ENCODE measurements at regions not wholly inside any gene's neighbourhood (a gene's known extent, or its start where the extent isn't known, plus 50 kb on each side); places are given as distances from the start of the nearest gene placed in this dataset.
A peak's percentile ranks its signal among the peaks of the same experiment; 100 is the strongest.

DNA sequence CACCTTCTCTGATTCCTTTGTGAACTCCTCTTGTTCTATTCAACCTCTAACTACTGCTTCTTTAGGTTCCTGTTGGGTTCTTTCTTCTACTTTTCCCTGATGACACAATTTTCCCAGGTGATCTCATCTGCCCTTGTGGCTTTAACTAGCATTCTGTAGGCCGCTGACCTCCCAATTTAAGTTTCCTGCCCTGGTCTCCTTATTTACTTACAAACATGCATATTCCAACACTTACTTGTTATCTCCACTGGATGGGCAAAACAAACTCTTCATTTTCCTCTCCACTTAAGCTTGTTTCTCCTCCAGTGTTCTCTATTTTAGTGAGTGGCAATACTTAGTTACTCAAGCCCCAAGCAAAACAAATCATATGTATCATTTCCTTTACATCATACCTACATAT is 734.5 kb downstream of the METTL15 start:
- ChIA-PET CTCF (no interaction called here), POLR2A (ENCODE audit: unreplicated experiment) (no interaction called here)
- intact Hi-C loops (cut with micrococcal nuclease) = loop anchor here (10.0 kb wide), 1 partner anchor 62 kb away; no protein-coding TSS in a partner anchor
- Histone ChIP-seq H3K9me2 (replicated peaks; ENCODE audit: low read length) (no peaks in the 10 kb centered on the region), H3K4me3 (ENCODE audit: low read length) (no peak overlapping the region), H3K36me3 (ENCODE audit: low read depth, low read length) (peaks cover 10% of the 10 kb centered on the region; the same call in 1 of the 2 replicates), H2AFZ (ENCODE audit: low read length) (no peak overlapping the region), H3K27ac (ENCODE audit: low read length) (no peak overlapping the region), H3K4me1 (ENCODE audit: insufficient read depth, low read length) (peaks cover 8% of the 10 kb centered on the region), H4K20me1 (ENCODE audit: low read length) (no peaks in the 10 kb centered on the region), H3K4me2 (ENCODE audit: low read length) (no peak overlapping the region), H3F3A (ENCODE audit: low read length, unreplicated experiment) (no peaks in the 10 kb centered on the region), H3K9ac (ENCODE audit: low read length) (no peak overlapping the region), H3K79me2 (ENCODE audit: low read length) (no peaks in the 10 kb centered on the region), H3K27me3 (ENCODE audit: low read length) (no peaks in the 10 kb centered on the region), H3K9me3 (ENCODE audit: low read length) (no peaks in the 10 kb centered on the region)
- no peak for DNase-seq
- no peak for ATAC-seq
- BruUV-seq (replicated peaks) = no TSS peak
- TF ChIP-seq EZH2phosphoT487 (IDR thresholded peaks at IDR 0.05; ENCODE audit: borderline replicate concordance, low read length) (no peak), EZH2 (IDR thresholded peaks at IDR 0.05; ENCODE audit: low read length, unreplicated experiment) (no peak)
- TF ChIP-seq, protein P1, sequence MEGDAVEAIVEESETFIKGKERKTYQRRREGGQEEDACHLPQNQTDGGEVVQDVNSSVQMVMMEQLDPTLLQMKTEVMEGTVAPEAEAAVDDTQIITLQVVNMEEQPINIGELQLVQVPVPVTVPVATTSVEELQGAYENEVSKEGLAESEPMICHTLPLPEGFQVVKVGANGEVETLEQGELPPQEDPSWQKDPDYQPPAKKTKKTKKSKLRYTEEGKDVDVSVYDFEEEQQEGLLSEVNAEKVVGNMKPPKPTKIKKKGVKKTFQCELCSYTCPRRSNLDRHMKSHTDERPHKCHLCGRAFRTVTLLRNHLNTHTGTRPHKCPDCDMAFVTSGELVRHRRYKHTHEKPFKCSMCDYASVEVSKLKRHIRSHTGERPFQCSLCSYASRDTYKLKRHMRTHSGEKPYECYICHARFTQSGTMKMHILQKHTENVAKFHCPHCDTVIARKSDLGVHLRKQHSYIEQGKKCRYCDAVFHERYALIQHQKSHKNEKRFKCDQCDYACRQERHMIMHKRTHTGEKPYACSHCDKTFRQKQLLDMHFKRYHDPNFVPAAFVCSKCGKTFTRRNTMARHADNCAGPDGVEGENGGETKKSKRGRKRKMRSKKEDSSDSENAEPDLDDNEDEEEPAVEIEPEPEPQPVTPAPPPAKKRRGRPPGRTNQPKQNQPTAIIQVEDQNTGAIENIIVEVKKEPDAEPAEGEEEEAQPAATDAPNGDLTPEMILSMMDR (conservative IDR thresholded peaks at IDR 0.05; ENCODE audit: low read depth, low read length) = no peak

DNA sequence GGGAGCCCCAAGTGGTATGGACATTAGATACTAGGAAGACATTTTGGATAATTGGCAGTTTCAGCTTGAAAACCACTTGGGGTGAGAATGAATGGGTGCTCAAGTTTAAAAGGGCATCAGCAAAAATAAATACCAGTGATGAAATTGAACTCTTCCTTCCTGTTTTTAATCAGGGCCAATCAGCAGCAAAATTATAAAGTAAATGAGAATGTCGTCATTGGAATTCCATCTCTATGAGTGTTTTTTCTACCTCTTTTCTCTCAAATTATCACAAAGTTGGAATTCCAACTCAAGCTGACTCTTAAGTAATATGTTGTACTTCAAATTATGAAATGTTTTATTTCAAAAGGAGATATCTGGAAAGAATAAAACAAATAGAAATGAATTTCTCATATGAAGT is 730.6 kb downstream of the METTL15 start:
- intact Hi-C loops (cut with micrococcal nuclease) = loop anchor here (5.0 to 10.0 kb wide), 3 partner anchors 136 to 304 kb away; no protein-coding TSS in a partner anchor
- no TSS peak for BruUV-seq (replicated peaks)
- Histone ChIP-seq H3K79me2 (ENCODE audit: low read length) (no peaks in the 10 kb centered on the region), H4K20me1 (ENCODE audit: low read length) (no peaks in the 10 kb centered on the region), H3K9ac (ENCODE audit: low read length) (no peak overlapping the region), H3K36me3 (ENCODE audit: low read depth, low read length) (no peaks in the 10 kb centered on the region; the same call in 1 of the 2 replicates), H3K9me3 (ENCODE audit: low read length) (no peaks in the 10 kb centered on the region), H2AFZ (ENCODE audit: low read length) (no peak overlapping the region), H3K4me3 (ENCODE audit: low read length) (no peak overlapping the region), H3K4me1 (ENCODE audit: insufficient read depth, low read length) (peaks cover 46% of the 10 kb centered on the region), H3K9me2 (replicated peaks; ENCODE audit: low read length) (no peaks in the 10 kb centered on the region), H3K27me3 (ENCODE audit: low read length) (no peaks in the 10 kb centered on the region), H3K4me2 (ENCODE audit: low read length) (no peak overlapping the region), H3F3A (ENCODE audit: low read length, unreplicated experiment) (peaks cover 19% of the 10 kb centered on the region), H3K27ac (ENCODE audit: low read length) (no peak overlapping the region)
- DNase-seq (no peak), ATAC-seq (no peak)
- CTCF ChIA-PET = no interaction called here
- TF ChIP-seq EZH2 (IDR thresholded peaks at IDR 0.05; ENCODE audit: low read length, unreplicated experiment) = no peak
- TF ChIP-seq, protein P1 (conservative IDR thresholded peaks at IDR 0.05; ENCODE audit: low read depth, low read length) = no peak
- POLR2A ChIA-PET (ENCODE audit: unreplicated experiment) = no interaction called here

DNA sequence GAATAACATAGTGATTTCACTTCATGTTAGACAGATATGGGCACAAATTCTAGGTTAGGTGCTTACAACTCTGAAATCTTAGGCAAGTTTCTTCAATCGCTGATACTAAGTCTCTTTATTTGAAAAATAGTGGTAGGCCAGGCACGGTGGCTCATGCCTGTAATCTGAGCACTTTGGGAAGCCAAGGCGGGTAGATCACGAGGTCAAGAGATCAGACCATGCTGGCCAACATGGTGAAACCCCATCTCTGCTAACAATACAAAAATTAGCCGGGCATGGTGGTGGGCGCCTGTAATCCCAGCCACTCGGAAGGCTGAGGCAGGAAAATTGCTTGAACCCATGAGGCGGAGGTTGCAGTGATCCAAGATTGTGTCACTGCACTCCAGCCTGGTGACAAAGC is 729.4 kb downstream of the METTL15 start:
- intact Hi-C loops (cut with micrococcal nuclease) = loop anchor here (2.0 to 10.0 kb wide), 4 partner anchors 81 to 303 kb away; no protein-coding TSS in a partner anchor
- H4K20me1 ChIP-seq (ENCODE audit: low read length) = no peaks in the 10 kb centered on the region
- H3K27me3 ChIP-seq (ENCODE audit: low read length) = no peaks in the 10 kb centered on the region
- no peaks in the 10 kb centered on the region; the same call in 1 of the 2 replicates for H3K36me3 ChIP-seq (ENCODE audit: low read depth, low read length)
- H3K79me2 ChIP-seq (ENCODE audit: low read length) = no peaks in the 10 kb centered on the region
- no peak overlapping the region for H3K4me2 ChIP-seq (ENCODE audit: low read length)
- no peak overlapping the region for H3K9ac ChIP-seq (ENCODE audit: low read length)
- DNase-seq (no peak), ATAC-seq (no peak)
- H3K27ac ChIP-seq (ENCODE audit: low read length) = peak overlapping the region; percentile 94
- no peak overlapping the region for H3K4me3 ChIP-seq (ENCODE audit: low read length)
- no peaks in the 10 kb centered on the region for H3K9me3 ChIP-seq (ENCODE audit: low read length)
- H3K9me2 ChIP-seq (replicated peaks; ENCODE audit: low read length) = no peaks in the 10 kb centered on the region
- peaks cover 19% of the 10 kb centered on the region for H3F3A ChIP-seq (ENCODE audit: low read length, unreplicated experiment)
- peaks cover 57% of the 10 kb centered on the region for H3K4me1 ChIP-seq (ENCODE audit: insufficient read depth, low read length)
- CTCF ChIA-PET = no interaction called here
- no peak overlapping the region for H2AFZ ChIP-seq (ENCODE audit: low read length)
- BruUV-seq (replicated peaks) = no TSS peak
- TF ChIP-seq EZH2 (IDR thresholded peaks at IDR 0.05; ENCODE audit: low read length, unreplicated experiment) (no peak), EZH2phosphoT487 (IDR thresholded peaks at IDR 0.05; ENCODE audit: borderline replicate concordance, low read length) (no peak)
- TF ChIP-seq, protein P1 (conservative IDR thresholded peaks at IDR 0.05; ENCODE audit: low read depth, low read length) = no peak
- POLR2A ChIA-PET (ENCODE audit: unreplicated experiment) = no interaction called here
